AG04449 (cell line): ENCODE measurements at regions not wholly inside any gene's neighbourhood (a gene's known extent, or its start where the extent isn't known, plus 50 kb on each side); places are given as distances from the start of the nearest gene placed in this dataset.
"Not testable (repeated sequence)": the region's sequence is repeated elsewhere in the genome, so short reads cannot be mapped to it uniquely, and the experiment has no call there.

Experiments used
- CTCF ChIA-PET: fragments of 350-600 bp; formaldehyde crosslinking; extraction: SDS; loops from one replicate; lab custom pipeline; 2021; ENCODE audit warnings: antibody characterized with exemption; lab: Yijun Ruan, JAX
- POLR2A ChIA-PET: fragments of 400-600, 350-600 bp; formaldehyde crosslinking; extraction: SDS; loops from one replicate; lab custom pipeline; 2020; ENCODE audit warnings: antibody characterized with exemption, inconsistent platforms; lab: Yijun Ruan, JAX
- DNase-seq: peaks from one replicate; pipeline ENCODE4 v3.0.0-alpha.2; 2010; ENCODE audit warnings: low read depth, low spot score
- H3K4me3 ChIP-seq: 2 replicates; pipeline ENCODE4 v1.5.1; 2011; ENCODE audit warnings: low read depth, mild to moderate bottlenecking, control low read depth, low read length
- CTCF ChIP-seq: IDR thresholded peaks from one replicate; pipeline ENCODE4 v1.5.1; 2011; ENCODE audit warnings: mild to moderate bottlenecking, moderate library complexity, low read length, control low read depth, inconsistent platforms; ENCODE audit not compliant: insufficient read depth; ENCODE audit errors: missing control alignments

GRCh38 chr3:181596126-181596525 lies 115.6 kb upstream of the SOX2 start:
- CTCF ChIA-PET = no interaction called here
- no peak for DNase-seq
- H3K4me3 ChIP-seq = no peak overlapping the region
- POLR2A ChIA-PET = no interaction called here
- TF ChIP-seq CTCF = no peak

- H3K4me3 ChIP-seq, CTCF ChIA-PET, DNase-seq: not testable (repeated sequence)
Measured at GRCh38 chr3:181590939-181591338, 120.8 kb upstream of the SOX2 start.

GRCh38 chr3:181582619-181583018 lies 129.1 kb upstream of the SOX2 start:
- no peak for DNase-seq
- POLR2A ChIA-PET = no interaction called here
- H3K4me3 ChIP-seq = no peak overlapping the region
- CTCF ChIA-PET = no interaction called here
- no peak for TF ChIP-seq CTCF

More at GRCh38 chr3:181590939-181591338, 120.8 kb upstream of the SOX2 start:
- POLR2A ChIA-PET = not testable (repeated sequence)

GRCh38 chr3:181581656-181582055 lies 130.1 kb upstream of the SOX2 start:
- DNase-seq = peak; percentile 2
- POLR2A ChIA-PET = no interaction called here

GRCh38 chr3:181578743-181579142 lies 133.0 kb upstream of the SOX2 start:
- no peak overlapping the region for H3K4me3 ChIP-seq
- CTCF ChIA-PET = no interaction called here
- POLR2A ChIA-PET = no interaction called here
- no peak for DNase-seq
- TF ChIP-seq CTCF = no peak

More at GRCh38 chr3:181581656-181582055, 130.1 kb upstream of the SOX2 start:
- TF ChIP-seq CTCF = no peak
- CTCF ChIA-PET = no interaction called here
- no peak overlapping the region for H3K4me3 ChIP-seq

- no peak overlapping the region for H3K4me3 ChIP-seq
- ChIA-PET CTCF (no interaction called here), POLR2A (no interaction called here)
- DNase-seq = no peak
- no peak for TF ChIP-seq CTCF
Measured at GRCh38 chr3:181572432-181572831, 139.3 kb upstream of the SOX2 start.

GRCh38 chr3:181570472-181570871 lies 141.3 kb upstream of the SOX2 start:
- ChIA-PET POLR2A (no interaction called here), CTCF (no interaction called here)
- no peak for TF ChIP-seq CTCF
- H3K4me3 ChIP-seq = no peak overlapping the region
- DNase-seq = no peak
